Upper lobe of right lung (tissue), 1 donor: ENCODE measurements at regions not wholly inside any gene's neighbourhood (a gene's known extent, or its start where the extent isn't known, plus 50 kb on each side); places are given as distances from the start of the nearest gene placed in this dataset.
"Not testable (repeated sequence)": the region's sequence is repeated elsewhere in the genome, so short reads cannot be mapped to it uniquely, and the experiment has no call there.

Source experiments
- ATAC-seq: fragments of 200-7000 bp; cut with Tn5 transposase; one replicate; pipeline ENCODE4 v1.9.1; 2020; ENCODE audit warnings: mild to moderate bottlenecking, moderate library complexity
- DNase-seq: peaks from one replicate; pipeline ENCODE4 v3.0.0-alpha.2; 2020
- H3K27ac ChIP-seq: fragments of 200-600 bp; one replicate; pipeline ENCODE4 v1.8.0; 2022
- H3K27me3 ChIP-seq: fragments of 200-600 bp; one replicate; pipeline ENCODE4 v1.8.0; 2022; ENCODE audit warnings: mild to moderate bottlenecking
- H3K36me3 ChIP-seq: fragments of 200-600 bp; one replicate; pipeline ENCODE4 v1.8.0; 2022
- H3K4me1 ChIP-seq: fragments of 200-600 bp; one replicate; pipeline ENCODE4 v1.8.0; 2022
- H3K4me3 ChIP-seq: fragments of 200-600 bp; one replicate; pipeline ENCODE4 v1.8.0; 2022; ENCODE audit warnings: mild to moderate bottlenecking
- H3K9me3 ChIP-seq: fragments of 200-600 bp; one replicate; pipeline ENCODE4 v1.8.0; 2022
- intact Hi-C: fragments of 100-400 bp; cut with DNase I; formaldehyde crosslinking; loops from one replicate; pipeline ENCODE4 v1.11.0; 2022
- TF ChIP-seq, protein P1 (sequence below): fragments of 200-600 bp; IDR thresholded peaks from one replicate; pipeline ENCODE4 v1.8.0; 2022; ENCODE audit warnings: antibody characterized with exemption
- donor health status: DM: no; HTN: yes; CAD: no; lungs with severe emphysema.

DNA sequence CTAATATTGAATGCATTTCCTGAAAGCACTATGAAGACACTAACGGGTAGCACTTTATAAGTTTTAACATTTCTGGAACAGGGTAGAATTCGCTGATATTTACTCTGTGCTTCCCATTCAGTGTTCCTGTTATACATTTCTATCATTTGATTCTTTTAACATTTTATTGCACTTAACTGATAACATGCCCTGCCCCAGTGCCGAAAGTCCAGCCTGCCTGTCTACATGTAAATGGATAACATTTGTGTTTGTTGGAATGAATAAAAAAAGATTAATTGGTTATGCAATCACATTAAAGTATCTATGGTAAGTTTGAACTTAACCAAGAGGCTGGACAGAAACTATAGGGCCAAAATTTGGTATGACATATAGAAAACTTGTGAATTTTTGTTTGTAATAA lies 790.5 kb upstream of the TPTE start:
- no peaks in the 10 kb centered on the region for H3K36me3 ChIP-seq
- ATAC-seq (no peak), DNase-seq (no peak)
- TF ChIP-seq, protein P1, sequence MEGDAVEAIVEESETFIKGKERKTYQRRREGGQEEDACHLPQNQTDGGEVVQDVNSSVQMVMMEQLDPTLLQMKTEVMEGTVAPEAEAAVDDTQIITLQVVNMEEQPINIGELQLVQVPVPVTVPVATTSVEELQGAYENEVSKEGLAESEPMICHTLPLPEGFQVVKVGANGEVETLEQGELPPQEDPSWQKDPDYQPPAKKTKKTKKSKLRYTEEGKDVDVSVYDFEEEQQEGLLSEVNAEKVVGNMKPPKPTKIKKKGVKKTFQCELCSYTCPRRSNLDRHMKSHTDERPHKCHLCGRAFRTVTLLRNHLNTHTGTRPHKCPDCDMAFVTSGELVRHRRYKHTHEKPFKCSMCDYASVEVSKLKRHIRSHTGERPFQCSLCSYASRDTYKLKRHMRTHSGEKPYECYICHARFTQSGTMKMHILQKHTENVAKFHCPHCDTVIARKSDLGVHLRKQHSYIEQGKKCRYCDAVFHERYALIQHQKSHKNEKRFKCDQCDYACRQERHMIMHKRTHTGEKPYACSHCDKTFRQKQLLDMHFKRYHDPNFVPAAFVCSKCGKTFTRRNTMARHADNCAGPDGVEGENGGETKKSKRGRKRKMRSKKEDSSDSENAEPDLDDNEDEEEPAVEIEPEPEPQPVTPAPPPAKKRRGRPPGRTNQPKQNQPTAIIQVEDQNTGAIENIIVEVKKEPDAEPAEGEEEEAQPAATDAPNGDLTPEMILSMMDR = no peak
- H3K27me3 ChIP-seq = no peaks in the 10 kb centered on the region
- no peak overlapping the region for H3K27ac ChIP-seq
- no peaks in the 10 kb centered on the region for H3K4me1 ChIP-seq
- intact Hi-C loops = no loop called here
- no peak overlapping the region for H3K4me3 ChIP-seq
- H3K9me3 ChIP-seq = peaks cover 7% of the 10 kb centered on the region

DNA sequence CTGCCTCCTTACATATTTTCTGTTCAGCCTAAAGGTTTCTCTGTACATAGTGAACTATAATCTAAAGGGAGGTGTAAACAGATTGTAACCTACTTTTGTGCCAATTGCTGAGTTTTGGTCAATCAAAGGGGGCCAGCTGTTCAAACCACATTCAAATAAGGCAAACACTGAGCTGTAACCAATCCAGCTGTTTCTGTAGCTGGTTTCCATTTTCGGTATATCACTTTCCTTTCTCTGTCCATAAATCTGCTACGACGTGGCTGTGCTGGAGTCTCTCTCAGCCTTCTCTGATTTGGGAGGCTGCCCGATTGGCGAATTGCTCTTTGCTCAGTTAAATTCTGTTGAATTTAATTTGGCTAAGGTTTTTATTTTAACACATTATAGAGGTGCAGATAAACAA lies 790.1 kb upstream of the TPTE start:
- not testable (repeated sequence) for H3K4me3 ChIP-seq

DNA sequence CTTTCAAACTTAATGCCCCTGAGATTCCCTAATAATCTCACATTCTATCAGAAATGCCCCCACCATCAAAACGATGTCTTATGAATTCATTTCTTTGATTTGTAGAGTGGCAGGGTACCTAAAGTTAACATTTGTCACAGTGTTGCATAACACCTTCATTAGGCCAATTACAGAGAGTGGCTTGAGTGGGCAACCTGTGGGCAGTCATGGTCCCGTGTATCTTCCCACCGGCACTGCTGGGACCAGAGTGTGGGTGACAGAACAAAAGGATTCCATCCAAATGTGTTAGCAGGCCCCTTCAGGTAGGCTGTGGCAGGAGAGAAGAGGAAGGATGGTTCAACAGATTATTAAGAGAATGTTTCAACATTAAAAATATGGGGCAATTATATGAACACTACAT lies 788.8 kb upstream of the TPTE start:
- ATAC-seq = not testable (repeated sequence)

More for the DNA sequence above, 790.1 kb upstream of the TPTE start:
- H3K4me1 ChIP-seq, H3K36me3 ChIP-seq, intact Hi-C loops, H3K9me3 ChIP-seq, H3K27me3 ChIP-seq, DNase-seq, H3K27ac ChIP-seq, ATAC-seq: not testable (repeated sequence)

DNA sequence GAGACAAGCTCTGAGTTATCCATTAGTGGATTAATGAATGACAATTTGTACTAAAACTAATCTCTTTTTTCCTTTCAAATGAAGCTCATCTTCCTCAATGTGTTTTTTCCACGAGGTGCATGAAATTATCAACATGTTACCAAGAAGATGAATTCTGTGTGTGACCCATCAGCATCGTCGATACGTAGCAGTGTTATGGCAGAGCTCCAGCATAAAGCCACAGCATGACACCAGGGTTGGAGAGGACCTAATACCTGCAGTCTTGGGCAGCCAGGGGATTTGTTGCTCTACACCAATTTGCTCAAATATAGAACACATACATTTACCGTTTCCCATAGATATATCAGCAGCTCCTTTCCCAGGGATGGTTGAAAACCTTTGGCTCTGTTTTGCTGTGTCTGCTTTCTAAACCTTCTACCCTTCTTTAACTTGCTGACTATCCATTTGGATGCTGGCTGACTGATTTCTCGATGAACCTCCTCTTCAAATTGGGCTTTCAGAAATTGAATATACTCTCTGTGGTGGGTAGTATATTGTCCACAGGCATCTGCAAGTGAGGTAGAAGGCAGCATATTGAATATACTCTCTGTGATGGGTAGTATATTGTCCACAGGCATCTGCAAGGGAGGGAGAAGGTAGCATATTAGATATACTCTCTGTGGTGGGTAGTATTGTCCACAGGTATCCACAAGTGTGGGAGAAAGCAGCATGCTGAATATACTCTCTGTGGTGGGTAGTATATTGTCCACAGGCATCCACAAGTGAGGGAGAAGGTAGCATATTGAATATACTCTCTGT lies 787.4 kb upstream of the TPTE start:
- H3K27ac ChIP-seq, H3K36me3 ChIP-seq, H3K27me3 ChIP-seq, H3K9me3 ChIP-seq, intact Hi-C loops, H3K4me3 ChIP-seq, H3K4me1 ChIP-seq, DNase-seq, ATAC-seq: not testable (repeated sequence)

More for the DNA sequence above, 788.8 kb upstream of the TPTE start:
- H3K27me3 ChIP-seq, intact Hi-C loops, H3K36me3 ChIP-seq, H3K27ac ChIP-seq, H3K4me1 ChIP-seq, H3K9me3 ChIP-seq, DNase-seq, H3K4me3 ChIP-seq: not testable (repeated sequence)

DNA sequence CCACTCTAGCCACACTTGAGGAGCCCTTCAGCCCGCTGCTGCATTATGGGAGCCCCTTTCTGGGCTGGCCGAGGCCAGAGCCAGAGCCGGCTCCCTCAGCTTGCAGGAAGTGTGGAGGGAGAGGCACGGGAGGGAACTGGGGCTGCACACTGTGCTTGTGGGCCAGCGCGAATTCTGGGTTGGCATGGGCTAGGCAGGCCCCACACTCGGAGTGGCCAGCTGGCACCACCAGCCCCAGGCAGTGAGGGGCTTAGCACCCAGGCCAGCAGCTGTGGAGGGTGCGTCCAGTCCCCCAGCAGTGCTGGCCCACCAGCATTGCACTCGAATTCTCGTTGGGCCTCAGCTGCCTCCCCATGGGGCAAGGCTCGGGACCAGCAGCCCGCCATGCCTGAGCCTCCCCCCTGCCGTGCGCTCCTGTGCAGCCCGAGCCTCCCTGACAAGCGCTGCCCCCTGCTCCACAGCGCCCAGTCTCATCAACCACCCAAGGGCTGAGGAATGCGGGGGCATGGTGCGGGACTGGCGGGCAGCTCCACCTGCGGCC lies 785.9 kb upstream of the TPTE start:
- no peaks in the 10 kb centered on the region for H3K36me3 ChIP-seq
- intact Hi-C loops = no loop called here
- H3K4me3 ChIP-seq = no peak overlapping the region
- H3K27me3 ChIP-seq = no peaks in the 10 kb centered on the region
- DNase-seq = no peak
- H3K27ac ChIP-seq = no peak overlapping the region
- peaks cover 7% of the 10 kb centered on the region for H3K9me3 ChIP-seq
- TF ChIP-seq, protein P1 = no peak
- no peaks in the 10 kb centered on the region for H3K4me1 ChIP-seq
- ATAC-seq = peak; percentile 45

DNA sequence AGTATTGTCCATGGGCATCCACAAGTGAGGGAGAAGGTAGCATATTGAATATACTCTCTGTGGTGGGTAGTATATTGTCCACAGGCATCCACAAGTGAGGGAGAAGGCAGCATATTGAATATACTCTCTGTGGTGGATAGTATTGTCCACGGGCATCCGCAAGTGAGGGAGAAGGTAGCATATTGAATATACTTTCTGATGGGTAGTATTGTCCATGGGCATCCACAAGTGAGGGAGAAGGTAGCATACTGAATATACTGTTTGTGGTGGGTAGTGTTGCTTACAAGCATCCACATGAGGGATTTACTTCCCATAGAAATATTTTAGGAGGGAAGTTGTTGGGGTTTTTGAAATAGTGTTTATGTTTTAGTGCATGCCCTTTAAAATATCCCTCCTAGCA lies 784.1 kb upstream of the TPTE start:
- DNase-seq, H3K36me3 ChIP-seq, H3K4me1 ChIP-seq, H3K4me3 ChIP-seq, H3K27ac ChIP-seq, H3K9me3 ChIP-seq, H3K27me3 ChIP-seq, intact Hi-C loops, ATAC-seq: not testable (repeated sequence)

DNA sequence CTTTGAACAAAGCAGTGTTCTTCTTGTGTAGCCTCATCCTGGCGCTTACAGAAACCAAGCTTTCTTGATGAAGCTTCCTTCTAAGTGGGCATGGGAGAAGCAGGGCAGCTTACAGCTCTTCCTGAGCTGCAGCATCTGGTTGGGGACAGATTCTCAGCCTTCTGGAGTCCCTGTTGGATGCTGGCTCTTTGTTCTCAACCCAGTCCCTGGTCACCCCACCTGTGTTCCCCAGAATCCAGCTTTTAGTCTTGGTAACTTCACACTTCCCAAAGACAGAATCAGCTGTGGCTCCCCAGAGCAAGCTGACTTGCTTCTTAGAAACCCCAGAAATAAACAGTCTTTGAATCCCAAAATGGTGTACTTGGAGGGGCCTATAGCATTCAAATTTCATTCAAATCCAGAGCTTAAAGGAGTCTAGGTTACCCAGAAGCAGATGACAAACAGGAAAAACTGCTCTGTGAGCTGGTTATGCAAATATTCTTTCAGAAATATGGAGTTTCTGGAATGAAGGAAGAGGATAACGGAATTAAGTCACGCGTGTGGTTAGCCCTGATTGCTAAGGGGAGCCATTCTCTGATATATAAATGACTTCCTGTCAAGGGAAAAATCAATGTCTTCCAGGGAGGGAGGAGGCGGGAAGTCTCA lies 783.4 kb upstream of the TPTE start:
- H3K4me3 ChIP-seq, intact Hi-C loops, DNase-seq, H3K36me3 ChIP-seq, H3K4me1 ChIP-seq, H3K9me3 ChIP-seq, H3K27ac ChIP-seq, H3K27me3 ChIP-seq: not testable (repeated sequence)
- ATAC-seq = peak; percentile 8

DNA sequence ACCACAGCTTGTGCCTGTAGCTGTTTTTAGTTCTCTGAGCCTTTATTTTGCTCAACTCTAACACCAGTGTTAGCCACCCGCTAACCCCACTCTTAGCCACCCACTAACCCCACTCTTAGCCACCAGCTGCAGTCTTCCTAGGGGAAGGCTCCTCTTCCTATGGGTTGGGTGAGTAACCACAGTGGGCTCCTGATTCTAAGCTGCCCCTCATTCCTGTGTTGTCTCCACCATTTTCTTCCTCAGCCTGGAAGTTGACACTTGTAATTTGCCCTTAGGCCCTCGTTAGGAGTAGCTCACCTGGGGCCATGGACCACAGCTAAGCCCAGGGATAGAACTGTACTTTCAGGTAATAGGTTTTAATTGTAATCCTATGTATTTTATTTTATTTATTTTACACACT lies 782.9 kb upstream of the TPTE start:
- peak; percentile 18 for ATAC-seq
- peaks cover 7% of the 10 kb centered on the region for H3K9me3 ChIP-seq
- DNase-seq = no peak
- H3K36me3 ChIP-seq = no peaks in the 10 kb centered on the region
- no peaks in the 10 kb centered on the region for H3K4me1 ChIP-seq
- TF ChIP-seq, protein P1 = no peak
- H3K4me3 ChIP-seq = no peak overlapping the region
- no peaks in the 10 kb centered on the region for H3K27me3 ChIP-seq
- H3K27ac ChIP-seq = no peak overlapping the region
- intact Hi-C loops = no loop called here
